GM12874 (cell line): ENCODE measurements at regions not wholly inside any gene's neighbourhood (a gene's known extent, or its start where the extent isn't known, plus 50 kb on each side); places are given as distances from the start of the nearest gene placed in this dataset.

Experiments used
- TF ChIP-seq, protein P1 (sequence below): IDR thresholded peaks from 2 replicates; pipeline ENCODE4 v1.5.1; 2011; ENCODE audit warnings: low read depth, mild to moderate bottlenecking, control low read depth, low read length, moderate library complexity; ENCODE audit not compliant: insufficient read depth

DNA sequence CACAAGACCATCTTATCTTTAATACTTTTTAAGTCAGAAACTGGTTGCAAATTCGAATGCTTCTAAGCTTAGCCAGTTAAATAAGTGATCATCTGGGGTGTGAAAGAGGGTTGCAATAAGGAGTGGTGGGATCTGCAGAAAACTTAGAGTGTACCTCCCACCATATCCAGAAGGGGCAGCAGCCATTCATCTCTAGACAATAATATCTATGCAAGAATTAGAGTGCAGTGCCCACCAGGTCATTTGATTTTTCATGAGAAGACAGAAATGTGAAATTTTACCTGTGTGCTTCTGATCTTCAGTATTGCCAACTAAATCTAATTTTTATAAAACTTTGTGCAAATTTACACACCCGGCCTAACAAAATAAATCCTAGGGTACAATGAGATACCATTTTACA, 127.2 kb upstream of the SP4 start:
- TF ChIP-seq, protein P1, sequence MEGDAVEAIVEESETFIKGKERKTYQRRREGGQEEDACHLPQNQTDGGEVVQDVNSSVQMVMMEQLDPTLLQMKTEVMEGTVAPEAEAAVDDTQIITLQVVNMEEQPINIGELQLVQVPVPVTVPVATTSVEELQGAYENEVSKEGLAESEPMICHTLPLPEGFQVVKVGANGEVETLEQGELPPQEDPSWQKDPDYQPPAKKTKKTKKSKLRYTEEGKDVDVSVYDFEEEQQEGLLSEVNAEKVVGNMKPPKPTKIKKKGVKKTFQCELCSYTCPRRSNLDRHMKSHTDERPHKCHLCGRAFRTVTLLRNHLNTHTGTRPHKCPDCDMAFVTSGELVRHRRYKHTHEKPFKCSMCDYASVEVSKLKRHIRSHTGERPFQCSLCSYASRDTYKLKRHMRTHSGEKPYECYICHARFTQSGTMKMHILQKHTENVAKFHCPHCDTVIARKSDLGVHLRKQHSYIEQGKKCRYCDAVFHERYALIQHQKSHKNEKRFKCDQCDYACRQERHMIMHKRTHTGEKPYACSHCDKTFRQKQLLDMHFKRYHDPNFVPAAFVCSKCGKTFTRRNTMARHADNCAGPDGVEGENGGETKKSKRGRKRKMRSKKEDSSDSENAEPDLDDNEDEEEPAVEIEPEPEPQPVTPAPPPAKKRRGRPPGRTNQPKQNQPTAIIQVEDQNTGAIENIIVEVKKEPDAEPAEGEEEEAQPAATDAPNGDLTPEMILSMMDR: peak; percentile 13; the same call in 1 of the 2 replicates

DNA sequence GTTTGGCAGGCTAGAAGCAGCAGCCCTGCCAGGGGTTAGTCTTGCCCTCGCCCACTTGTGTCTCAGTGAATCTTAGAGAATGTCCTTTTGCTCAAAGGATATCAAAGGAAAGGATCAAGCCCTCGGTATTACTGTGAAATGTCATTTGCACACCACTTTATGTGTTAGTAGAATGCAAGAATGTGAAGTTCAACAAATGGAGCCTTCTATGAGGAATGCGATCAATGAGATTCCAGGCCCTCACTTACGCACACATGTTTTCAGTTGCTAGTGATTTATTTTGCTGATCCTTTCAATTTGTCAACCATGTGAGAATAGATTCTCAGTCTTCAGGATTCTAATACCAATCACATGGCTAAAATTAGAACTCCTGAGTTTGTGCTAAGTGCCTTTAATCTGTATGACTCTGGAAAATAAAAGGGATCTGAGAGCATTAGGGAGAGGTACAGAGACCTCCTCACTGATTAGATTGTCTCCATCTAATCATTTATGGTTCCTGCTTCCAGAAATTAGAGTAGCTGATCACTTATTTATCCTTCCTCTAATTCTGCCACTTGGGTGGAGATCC, 123.0 kb upstream of the SP4 start:
- TF ChIP-seq, protein P1: no peak

DNA sequence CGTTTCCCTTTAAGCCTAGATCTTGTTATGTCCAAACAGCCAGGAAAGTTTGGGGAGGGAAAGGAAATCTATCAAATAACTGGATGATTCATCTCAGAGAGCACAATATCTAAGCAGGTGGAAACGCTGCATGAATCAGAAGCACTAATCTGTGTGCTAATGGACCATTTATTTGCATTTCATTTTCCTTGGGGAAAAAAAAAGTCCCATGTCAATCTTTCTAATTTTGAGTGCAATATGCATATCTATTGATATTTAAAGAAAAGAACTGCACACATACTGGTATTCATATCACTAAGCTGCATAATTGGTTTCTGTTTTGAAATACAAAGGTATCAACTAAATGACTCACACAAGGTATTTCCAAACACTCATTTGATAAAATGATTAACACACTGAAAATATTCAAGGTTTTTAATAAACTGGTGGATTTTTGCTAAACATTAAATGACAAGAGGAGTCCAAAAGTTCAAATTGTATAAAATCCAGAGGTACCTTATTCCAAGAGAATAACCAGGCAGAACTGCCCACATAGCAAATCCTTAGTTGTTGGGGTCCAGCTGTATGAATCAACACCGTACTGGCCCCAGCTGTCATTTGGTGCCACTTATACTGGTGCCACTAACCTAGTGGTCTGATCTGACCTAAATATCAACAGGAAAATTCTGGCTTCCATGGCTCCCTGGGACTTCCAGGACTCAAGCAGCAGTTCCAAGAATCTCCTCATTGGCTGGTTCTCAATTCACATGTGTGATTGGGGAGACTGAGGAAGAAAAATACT, 122.2 kb upstream of the SP4 start:
- TF ChIP-seq, protein P1: no peak

DNA sequence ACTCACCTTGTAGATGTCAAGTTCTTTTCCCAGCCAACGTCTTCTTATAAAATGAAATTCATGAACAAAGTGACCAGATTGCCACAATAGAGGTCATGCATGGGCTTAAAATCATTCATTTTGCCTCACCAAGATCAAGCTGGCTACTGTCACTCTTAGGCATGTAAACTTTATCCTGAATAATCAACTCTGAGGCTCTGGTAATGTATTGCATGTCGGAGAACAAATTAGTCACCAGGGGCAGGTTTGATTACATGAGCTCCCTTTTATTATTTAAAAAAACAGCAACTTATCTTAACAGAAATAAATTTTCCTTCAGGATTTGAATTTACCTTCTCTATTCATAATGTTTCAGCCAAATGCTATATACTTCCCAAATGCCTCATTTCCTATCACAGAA, 112.9 kb upstream of the SP4 start:
- TF ChIP-seq, protein P1: no peak

DNA sequence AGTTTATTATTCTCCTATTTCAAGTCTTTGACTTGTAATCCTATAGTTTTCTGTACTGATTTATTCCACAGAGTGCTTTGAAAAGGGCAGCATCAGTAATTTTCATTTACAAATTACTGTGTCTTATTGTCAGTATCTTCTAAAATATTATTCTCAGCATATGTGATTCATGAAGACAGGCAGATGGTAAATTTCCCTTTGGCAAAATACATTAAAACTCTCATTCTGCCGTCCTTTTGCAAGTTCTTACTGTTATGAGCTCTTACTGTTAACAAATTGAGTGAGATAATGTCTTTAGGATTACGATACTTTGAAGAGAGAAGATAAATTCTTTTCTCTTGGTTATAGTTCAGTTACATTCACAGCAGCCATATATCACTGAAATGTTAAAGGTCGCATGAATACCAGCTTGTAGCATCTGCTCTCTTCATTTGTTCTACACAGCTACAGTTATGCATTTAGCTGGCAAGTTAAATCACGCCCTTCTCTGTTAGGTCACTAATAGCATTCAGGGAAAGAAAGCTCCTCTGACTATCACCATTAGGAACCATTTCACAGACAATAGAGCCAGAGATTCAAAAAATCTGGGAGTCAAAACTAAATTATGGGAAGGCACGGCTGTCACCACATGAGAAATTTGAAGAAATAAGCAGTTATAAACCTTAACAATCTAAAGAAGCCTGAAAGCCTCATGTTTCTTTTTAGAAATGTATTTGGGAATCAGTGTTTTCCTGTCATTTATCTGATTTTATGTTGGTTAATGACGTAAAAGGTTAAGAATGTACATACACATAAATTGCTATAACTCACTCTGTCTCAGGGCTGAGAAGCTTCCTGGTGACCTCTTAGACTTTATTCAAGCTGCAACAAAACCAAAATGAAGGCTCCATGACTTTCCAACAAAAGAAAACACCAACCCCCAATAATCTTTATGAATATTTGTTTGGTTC, 109.6 kb upstream of the SP4 start:
- TF ChIP-seq, protein P1: no peak

DNA sequence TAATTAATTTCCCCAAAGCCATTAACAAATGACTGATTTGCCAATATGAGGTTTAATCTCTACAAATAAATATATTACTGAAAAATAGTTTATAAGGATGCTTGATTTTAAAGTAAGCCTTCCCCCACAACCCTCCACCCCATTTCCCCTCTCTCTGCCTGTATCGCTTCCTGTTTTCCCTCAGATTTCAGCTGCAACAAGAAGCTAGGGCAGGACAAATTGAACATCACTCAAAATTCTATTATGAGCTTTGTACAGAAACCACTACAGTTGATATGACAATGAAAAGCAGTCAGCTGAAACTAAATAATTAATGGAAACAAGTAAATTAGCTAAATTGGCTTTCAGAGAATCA, 109.0 kb upstream of the SP4 start:
- TF ChIP-seq, protein P1: no peak

DNA sequence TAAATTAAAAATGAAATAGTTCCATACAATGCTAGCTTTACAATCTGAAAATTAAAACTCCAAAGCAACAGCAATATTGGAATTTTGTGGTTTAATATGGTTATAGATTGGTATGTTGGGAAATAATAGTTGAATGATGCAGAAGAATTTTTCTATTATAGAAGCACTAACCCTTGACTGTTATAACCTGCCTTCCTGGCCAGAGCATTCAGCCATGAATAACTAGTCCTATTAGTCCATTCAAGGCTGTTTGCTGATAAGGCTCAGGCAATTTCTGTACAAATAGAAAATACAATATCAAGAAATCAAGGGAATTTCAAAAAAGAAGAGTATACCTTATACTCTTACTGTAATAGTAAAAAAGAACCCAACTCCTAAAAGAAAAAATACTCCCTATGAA, 101.6 kb upstream of the SP4 start:
- TF ChIP-seq, protein P1: no peak
